Endodermal cell (in vitro differentiated cells): ENCODE measurements at regions not wholly inside any gene's neighbourhood (a gene's known extent, or its start where the extent isn't known, plus 50 kb on each side); places are given as distances from the start of the nearest gene placed in this dataset.

ENCODE experiments used
- DNase-seq: peaks from one replicate; pipeline ENCODE4 v3.0.0-alpha.2; 2017
- H3K27ac ChIP-seq: 2 replicates; pipeline ENCODE4 v1.5.1; 2013; ENCODE audit warnings: mild to moderate bottlenecking, low read depth, low read length, moderate library complexity
- H3K27me3 ChIP-seq: 2 replicates; pipeline ENCODE4 v1.6.1; 2013; ENCODE audit warnings: mild to moderate bottlenecking, low read length, moderate library complexity; ENCODE audit not compliant: insufficient read depth, control insufficient read depth, poor library complexity, severe bottlenecking
- H3K36me3 ChIP-seq: 2 replicates; pipeline ENCODE4 v1.7.0; 2013; ENCODE audit warnings: mild to moderate bottlenecking, low read length, moderate library complexity; ENCODE audit not compliant: control insufficient read depth, insufficient read depth
- H3K4me1 ChIP-seq: one replicate; pipeline ENCODE4 v1.7.0; 2013; ENCODE audit warnings: low read length; ENCODE audit not compliant: control insufficient read depth, insufficient read depth
- H3K4me3 ChIP-seq: 2 replicates; pipeline ENCODE4 v1.5.1; 2013; ENCODE audit warnings: mild to moderate bottlenecking, low read length, moderate library complexity
- H3K9ac ChIP-seq: 2 replicates; pipeline ENCODE4 v1.6.1; 2013; ENCODE audit warnings: mild to moderate bottlenecking, low read length, moderate library complexity; ENCODE audit not compliant: poor library complexity, severe bottlenecking; ENCODE audit errors: extremely low read depth
- H3K9me3 ChIP-seq: 2 replicates; pipeline ENCODE4 v1.6.1; 2013; ENCODE audit warnings: mild to moderate bottlenecking, low read length, moderate library complexity; ENCODE audit not compliant: control insufficient read depth
- H3K27ac Mint-ChIP-seq: 2 replicates; pipeline ENCODE4 v1.8.0; 2020; ENCODE audit warnings: mixed read lengths
- H3K27me3 Mint-ChIP-seq: 2 replicates; pipeline ENCODE4 v1.8.0; 2021; ENCODE audit warnings: mild to moderate bottlenecking, mixed read lengths; ENCODE audit not compliant: insufficient read depth
- H3K36me3 Mint-ChIP-seq: 2 replicates; pipeline ENCODE4 v1.8.0; 2020; ENCODE audit warnings: low read depth, mixed read lengths
- H3K4me1 Mint-ChIP-seq: 2 replicates; pipeline ENCODE4 v1.8.0; 2020; ENCODE audit warnings: mixed read lengths
- H3K4me3 Mint-ChIP-seq: 2 replicates; pipeline ENCODE4 v1.8.0; 2020; ENCODE audit warnings: mild to moderate bottlenecking, moderate library complexity, mixed read lengths
- H3K9me3 Mint-ChIP-seq: 2 replicates; pipeline ENCODE4 v1.8.0; 2020; ENCODE audit warnings: mild to moderate bottlenecking, mixed read lengths
- CTCF ChIP-seq: fragments of 200-600 bp; sonication (generic); conservative IDR thresholded peaks from 2 replicates; pipeline ENCODE4 v1.5.0; 2021; ENCODE audit warnings: antibody characterized with exemption, mild to moderate bottlenecking
- WGBS, 2 experiments: methylation state at CpG; one replicate each; pipeline versions ENCODE4 v1.1.5 to v1.1.7; 2013; ENCODE audit warnings: missing lambda C conversion rate in 2 of 2, mixed read lengths in 1 of 2; ENCODE audit not compliant: insufficient coverage in 1 of 2, insufficient read length in 1 of 2; 5-methylcytosine and 5-hydroxymethylcytosine counted together

GRCh38 chr5:145574889-145575573 is 260.1 kb downstream of the PRELID2 start:
- Histone ChIP-seq H3K9ac (no peak overlapping the region), H3K4me3 (no peak overlapping the region), H3K27me3 (no peaks in the 10 kb centered on the region), H3K36me3 (no peaks in the 10 kb centered on the region), H3K4me1 (peaks cover 3% of the 10 kb centered on the region), H3K27ac (no peak overlapping the region), H3K9me3 (peaks cover 18% of the 10 kb centered on the region)
- H3K4me3 Mint-ChIP-seq, result no peak overlapping the region
- WGBS, 2 experiments, result 86 to 90% methylated on average over 3 of the region's 3 CpGs
- no peak overlapping the region for H3K27ac Mint-ChIP-seq
- no peaks in the 10 kb centered on the region for H3K36me3 Mint-ChIP-seq
- DNase-seq, result no peak
- H3K9me3 Mint-ChIP-seq, result peaks cover 9% of the 10 kb centered on the region
- no peaks in the 10 kb centered on the region for H3K4me1 Mint-ChIP-seq
- no peaks in the 10 kb centered on the region for H3K27me3 Mint-ChIP-seq
- TF ChIP-seq CTCF, result no peak

- Histone ChIP-seq H3K27ac (no peak overlapping the region), H3K27me3 (no peaks in the 10 kb centered on the region), H3K9me3 (peaks cover 18% of the 10 kb centered on the region), H3K36me3 (no peaks in the 10 kb centered on the region), H3K4me1 (peaks cover 3% of the 10 kb centered on the region), H3K9ac (no peak overlapping the region), H3K4me3 (no peak overlapping the region)
- Mint-ChIP-seq H3K36me3 (no peaks in the 10 kb centered on the region), H3K27me3 (no peaks in the 10 kb centered on the region), H3K9me3 (peaks cover 9% of the 10 kb centered on the region), H3K4me3 (no peak overlapping the region), H3K4me1 (no peaks in the 10 kb centered on the region), H3K27ac (no peak overlapping the region)
- no peak for DNase-seq
- TF ChIP-seq CTCF, result no peak
These were observed 266.6 kb downstream of the PRELID2 start for GRCh38 chr5:145568581-145568980.

GRCh38 chr5:145562931-145563330 is 272.2 kb downstream of the PRELID2 start:
- Histone ChIP-seq H3K9me3 (no peaks in the 10 kb centered on the region), H3K36me3 (no peaks in the 10 kb centered on the region), H3K4me1 (no peaks in the 10 kb centered on the region), H3K4me3 (no peak overlapping the region), H3K9ac (no peak overlapping the region), H3K27me3 (no peaks in the 10 kb centered on the region), H3K27ac (no peak overlapping the region)
- no peak overlapping the region for H3K4me3 Mint-ChIP-seq
- H3K27me3 Mint-ChIP-seq, result no peaks in the 10 kb centered on the region
- no peak for DNase-seq
- TF ChIP-seq CTCF, result no peak
- no peaks in the 10 kb centered on the region for H3K4me1 Mint-ChIP-seq
- no peaks in the 10 kb centered on the region for H3K9me3 Mint-ChIP-seq
- no peaks in the 10 kb centered on the region for H3K36me3 Mint-ChIP-seq
- no peak overlapping the region for H3K27ac Mint-ChIP-seq
- WGBS, 2 experiments, result 92 to 97% methylated on average over 4 of the region's 4 CpGs
